Type B pancreatic cell (in vitro differentiated cells): ENCODE measurements at regions not wholly inside any gene's neighbourhood (a gene's known extent, or its start where the extent isn't known, plus 50 kb on each side); places are given as distances from the start of the nearest gene placed in this dataset.

Experiments
- DNase-seq: peaks from one replicate; pipeline ENCODE4 v3.0.0; 2021; ENCODE audit warnings: mixed read lengths; ENCODE audit not compliant: unreplicated experiment; ENCODE audit errors: extremely low spot score
- H3K27ac Mint-ChIP-seq: 2 replicates; pipeline ENCODE4 v1.8.0; 2021; ENCODE audit warnings: mild to moderate bottlenecking, mixed read lengths
- H3K27me3 Mint-ChIP-seq: 2 replicates; pipeline ENCODE4 v1.8.0; 2021; ENCODE audit warnings: mixed read lengths
- H3K36me3 Mint-ChIP-seq: 2 replicates; pipeline ENCODE4 v1.8.0; 2021; ENCODE audit warnings: mixed read lengths
- H3K4me1 Mint-ChIP-seq: one replicate; pipeline ENCODE4 v1.8.0; 2021; ENCODE audit warnings: mixed read lengths; ENCODE audit not compliant: unreplicated experiment
- H3K4me3 Mint-ChIP-seq: 2 replicates; pipeline ENCODE4 v1.8.0; 2021; ENCODE audit warnings: mild to moderate bottlenecking, mixed read lengths
- H3K9me3 Mint-ChIP-seq: 2 replicates; pipeline ENCODE4 v1.8.0; 2021; ENCODE audit warnings: mixed read lengths
- CTCF ChIP-seq: fragments of 200-600 bp; sonication (generic); conservative IDR thresholded peaks from 2 replicates; pipeline ENCODE4 v1.5.0; 2021; ENCODE audit warnings: antibody characterized with exemption, mild to moderate bottlenecking

GRCh38 chr13:30081331-30081730, 226.0 kb downstream of the KATNAL1 start:
- H3K27ac Mint-ChIP-seq: no peak overlapping the region
- DNase-seq: no peak
- TF ChIP-seq CTCF: no peak
- no peaks in the 10 kb centered on the region for H3K27me3 Mint-ChIP-seq
- H3K36me3 Mint-ChIP-seq: no peaks in the 10 kb centered on the region
- H3K9me3 Mint-ChIP-seq: no peaks in the 10 kb centered on the region
- no peak overlapping the region for H3K4me3 Mint-ChIP-seq
- peaks cover 9% of the 10 kb centered on the region for H3K4me1 Mint-ChIP-seq

GRCh38 chr13:30079501-30079900, 227.8 kb downstream of the KATNAL1 start:
- Mint-ChIP-seq H3K36me3 (no peaks in the 10 kb centered on the region), H3K9me3 (no peaks in the 10 kb centered on the region), H3K27me3 (no peaks in the 10 kb centered on the region), H3K4me3 (no peak overlapping the region), H3K27ac (no peak overlapping the region), H3K4me1 (peaks cover 9% of the 10 kb centered on the region)
- TF ChIP-seq CTCF: no peak
- no peak for DNase-seq

GRCh38 chr13:30078059-30078458, 227.6 kb upstream of the UBL3 start:
- no peaks in the 10 kb centered on the region for H3K27me3 Mint-ChIP-seq
- no peak for DNase-seq
- no peaks in the 10 kb centered on the region for H3K9me3 Mint-ChIP-seq
- TF ChIP-seq CTCF: no peak
- no peaks in the 10 kb centered on the region for H3K36me3 Mint-ChIP-seq
- H3K4me1 Mint-ChIP-seq: peaks cover 9% of the 10 kb centered on the region
- H3K4me3 Mint-ChIP-seq: no peak overlapping the region
- no peak overlapping the region for H3K27ac Mint-ChIP-seq

- peaks cover 6% of the 10 kb centered on the region for H3K9me3 Mint-ChIP-seq
- no peak for DNase-seq
- H3K27me3 Mint-ChIP-seq: no peaks in the 10 kb centered on the region
- no peaks in the 10 kb centered on the region for H3K36me3 Mint-ChIP-seq
- no peak overlapping the region for H3K27ac Mint-ChIP-seq
- peaks cover 15% of the 10 kb centered on the region for H3K4me1 Mint-ChIP-seq
- H3K4me3 Mint-ChIP-seq: no peak overlapping the region
- no peak for TF ChIP-seq CTCF
Observed at GRCh38 chr13:30077240-30077735, 226.9 kb upstream of the UBL3 start.

- H3K4me3 Mint-ChIP-seq: no peak overlapping the region
- H3K27ac Mint-ChIP-seq: no peak overlapping the region
- peaks cover 15% of the 10 kb centered on the region for H3K4me1 Mint-ChIP-seq
- no peaks in the 10 kb centered on the region for H3K27me3 Mint-ChIP-seq
- no peaks in the 10 kb centered on the region for H3K36me3 Mint-ChIP-seq
- DNase-seq: no peak
- H3K9me3 Mint-ChIP-seq: peaks cover 9% of the 10 kb centered on the region
- no peak for TF ChIP-seq CTCF
Observed at GRCh38 chr13:30074955-30075614, 224.7 kb upstream of the UBL3 start.
